ENCODE measurements at regions not wholly inside any gene's neighbourhood (a gene's known extent, or its start where the extent isn't known, plus 50 kb on each side); places are given as distances from the start of the nearest gene placed in this dataset.
"Not testable (repeated sequence)": the region's sequence is repeated elsewhere in the genome, so short reads cannot be mapped to it uniquely, and the experiment has no call there.

GRCh38 chr22:23499845-23500500 is 80.1 kb downstream of the IGLL1 start:
- TF ChIP-seq POLR2AphosphoS5 (IDR thresholded peaks at IDR 0.05) (no peak), CTCF (IDR thresholded peaks at IDR 0.05) (no peak), EP300 (IDR thresholded peaks at IDR 0.05) (no peak), POLR2A (IDR thresholded peaks at IDR 0.05) (no peak)
- H3K27me3 ChIP-seq, result no peaks in the 10 kb centered on the region
- no peaks in the 10 kb centered on the region for H3K4me1 ChIP-seq
- intact Hi-C loops (cut with DNase I), result no loop called here
- no peak overlapping the region for H3K4me3 ChIP-seq
- H3K27ac ChIP-seq, result no peak overlapping the region
- no peaks in the 10 kb centered on the region for H3K36me3 ChIP-seq
- peak; percentile 37 for DNase-seq
- WGBS, 2 donors, result 86 to 90% methylated on average over 8 of the region's 8 CpGs
- no peaks in the 10 kb centered on the region for H3K9me3 ChIP-seq

GRCh38 chr22:23498811-23499798 is 81.0 kb downstream of the IGLL1 start:
- Histone ChIP-seq H3K4me3 (no peak overlapping the region), H3K9me3 (no peaks in the 10 kb centered on the region), H3K4me1 (no peaks in the 10 kb centered on the region), H3K36me3 (no peaks in the 10 kb centered on the region), H3K27ac (no peak overlapping the region), H3K27me3 (no peaks in the 10 kb centered on the region)
- peak; percentile 61 for DNase-seq
- intact Hi-C loops (cut with DNase I), result no loop called here
- TF ChIP-seq POLR2AphosphoS5 (IDR thresholded peaks at IDR 0.05), result no peak
- TF ChIP-seq POLR2A (IDR thresholded peaks at IDR 0.05), result no peak
- TF ChIP-seq EP300 (IDR thresholded peaks at IDR 0.05), result no peak
- no peak for TF ChIP-seq CTCF (IDR thresholded peaks at IDR 0.05)
- WGBS, 2 donors, result 82 to 84% methylated on average over 22 of the region's 22 CpGs

- DNase-seq; H3K9me3 ChIP-seq; H3K4me1 ChIP-seq; H3K36me3 ChIP-seq; H3K27me3 ChIP-seq; H3K27ac ChIP-seq; H3K4me3 ChIP-seq; intact Hi-C loops (cut with DNase I): not testable (repeated sequence)
- 93 to 94% methylated on average over 6 of the region's 6 CpGs for WGBS, 2 donors
Measured at GRCh38 chr22:23497889-23498288, 82.2 kb downstream of the IGLL1 start.

- intact Hi-C loops (cut with DNase I), result no loop called here
Measured at GRCh38 chr22:23497016-23497885, 82.8 kb downstream of the IGLL1 start.

More at GRCh38 chr22:23497016-23497885, 82.8 kb downstream of the IGLL1 start:
- TF ChIP-seq POLR2A (IDR thresholded peaks at IDR 0.05) (no peak), POLR2AphosphoS5 (IDR thresholded peaks at IDR 0.05) (no peak), EP300 (IDR thresholded peaks at IDR 0.05) (no peak), CTCF (IDR thresholded peaks at IDR 0.05) (no peak)
- Histone ChIP-seq H3K36me3 (no peaks in the 10 kb centered on the region), H3K27me3 (no peaks in the 10 kb centered on the region), H3K4me3 (no peak overlapping the region), H3K27ac (no peak overlapping the region), H3K4me1 (no peaks in the 10 kb centered on the region), H3K9me3 (no peaks in the 10 kb centered on the region)
- 86 to 88% methylated on average over 6 of the region's 6 CpGs for WGBS, 2 donors
- peak; percentile 35 for DNase-seq

All from sigmoid colon (tissue), 6 donors.